ENCODE measurements at regions not wholly inside any gene's neighbourhood (a gene's known extent, or its start where the extent isn't known, plus 50 kb on each side); places are given as distances from the start of the nearest gene placed in this dataset.

- CTCF ChIA-PET, result no interaction called here
- no peak for TF ChIP-seq CTCF (IDR thresholded peaks at IDR 0.05; ENCODE audit: insufficient read depth, low read depth, low read length)
- POLR2A ChIA-PET, result no interaction called here
- DNase-seq (ENCODE audit: low read depth), result no peak
- Histone ChIP-seq H3K27me3 (ENCODE audit: control insufficient read depth, insufficient read depth, low read length) (no peaks in the 10 kb centered on the region), H3K36me3 (ENCODE audit: control insufficient read depth, insufficient read depth, low read length) (no peaks in the 10 kb centered on the region), H3K4me3 (ENCODE audit: low read depth, low read length) (no peak overlapping the region)
Observed at GRCh38 chr7:136067277-136067676, 90.1 kb upstream of the MTPN start.

DNA sequence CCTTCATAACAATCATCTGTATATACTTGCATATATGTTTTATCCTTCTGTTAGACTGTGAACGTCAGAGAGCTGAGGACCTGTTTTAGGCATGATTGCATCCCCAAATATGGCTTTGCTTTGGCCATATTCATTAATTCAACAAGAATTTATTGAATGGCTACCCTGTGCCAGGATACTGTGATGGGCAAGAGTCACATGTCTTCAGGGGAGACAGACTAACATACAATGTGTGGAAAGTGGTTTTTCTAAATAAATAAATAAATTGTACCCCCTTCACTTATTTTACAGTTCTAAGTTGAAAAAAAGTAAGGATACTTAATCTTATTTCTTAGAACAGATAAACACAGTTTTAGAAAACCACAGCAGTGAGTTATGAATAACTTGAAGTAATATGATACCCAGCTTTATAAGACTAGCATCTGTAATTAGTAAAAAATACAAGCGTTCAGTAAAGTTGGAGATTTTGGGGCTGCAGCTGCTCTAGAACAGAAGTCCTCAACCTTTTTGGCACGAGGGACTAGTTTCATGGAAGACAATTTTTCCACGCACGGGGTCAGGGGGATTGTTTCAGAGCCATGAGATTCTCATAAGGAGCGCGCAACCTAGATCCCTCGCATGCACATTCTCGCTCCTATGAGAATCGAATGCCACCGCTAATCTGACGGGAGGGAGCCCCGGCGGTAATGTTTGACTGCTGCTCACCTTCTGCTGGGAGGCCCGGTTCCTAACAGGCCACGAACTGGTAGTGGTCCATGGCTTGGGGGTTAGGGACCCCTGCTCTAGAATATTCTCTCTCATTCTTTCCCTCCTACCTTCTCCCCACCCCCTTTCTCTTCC lies 89.4 kb upstream of the MTPN start:
- ChIA-PET CTCF (interaction anchor here (0.6 kb wide), 1 partner anchor 403 kb away, joined by 3 read pairs; no protein-coding TSS in a partner anchor), POLR2A (no interaction called here)
- TF ChIP-seq CTCF (IDR thresholded peaks at IDR 0.05; ENCODE audit: insufficient read depth, low read depth, low read length), result no peak
- DNase-seq (ENCODE audit: low read depth), result no peak
- Histone ChIP-seq H3K4me3 (ENCODE audit: low read depth, low read length) (no peak overlapping the region), H3K27me3 (ENCODE audit: control insufficient read depth, insufficient read depth, low read length) (no peaks in the 10 kb centered on the region), H3K36me3 (ENCODE audit: control insufficient read depth, insufficient read depth, low read length) (no peaks in the 10 kb centered on the region)

- Histone ChIP-seq H3K4me3 (ENCODE audit: low read depth, low read length) (no peak overlapping the region), H3K36me3 (ENCODE audit: control insufficient read depth, insufficient read depth, low read length) (no peaks in the 10 kb centered on the region), H3K27me3 (ENCODE audit: control insufficient read depth, insufficient read depth, low read length) (no peaks in the 10 kb centered on the region)
- no peak for DNase-seq (ENCODE audit: low read depth)
- no peak for TF ChIP-seq CTCF (IDR thresholded peaks at IDR 0.05; ENCODE audit: insufficient read depth, low read depth, low read length)
- CTCF ChIA-PET, result no interaction called here
- POLR2A ChIA-PET, result no interaction called here
Observed at GRCh38 chr7:136064627-136065237, 87.6 kb upstream of the MTPN start.

- Histone ChIP-seq H3K27me3 (ENCODE audit: control insufficient read depth, insufficient read depth, low read length) (no peaks in the 10 kb centered on the region), H3K36me3 (ENCODE audit: control insufficient read depth, insufficient read depth, low read length) (no peaks in the 10 kb centered on the region), H3K4me3 (ENCODE audit: low read depth, low read length) (no peak overlapping the region)
- CTCF ChIA-PET, result no interaction called here
- DNase-seq (ENCODE audit: low read depth), result no peak
- POLR2A ChIA-PET, result no interaction called here
- no peak for TF ChIP-seq CTCF (IDR thresholded peaks at IDR 0.05; ENCODE audit: insufficient read depth, low read depth, low read length)
Observed at GRCh38 chr7:136064081-136064480, 86.9 kb upstream of the MTPN start.

DNA sequence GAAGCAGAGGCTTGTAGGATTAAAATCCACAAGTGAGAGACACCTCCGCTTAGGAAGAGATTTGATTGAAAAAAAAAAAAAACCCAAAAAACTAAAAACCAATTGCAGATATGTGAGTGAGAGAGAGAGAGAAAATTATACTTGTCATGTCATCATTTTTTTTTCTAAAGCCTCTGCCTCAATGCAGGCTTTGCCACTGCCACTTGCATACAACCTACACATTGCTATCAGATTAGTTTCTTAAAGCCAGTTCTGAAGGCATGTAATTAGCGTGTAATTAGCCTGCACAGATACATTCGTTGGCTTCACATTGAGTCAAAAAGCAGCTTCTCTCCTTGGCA lies 86.1 kb upstream of the MTPN start:
- ChIA-PET POLR2A (no interaction called here), CTCF (no interaction called here)
- Histone ChIP-seq H3K27me3 (ENCODE audit: control insufficient read depth, insufficient read depth, low read length) (no peaks in the 10 kb centered on the region), H3K36me3 (ENCODE audit: control insufficient read depth, insufficient read depth, low read length) (no peaks in the 10 kb centered on the region), H3K4me3 (ENCODE audit: low read depth, low read length) (no peak overlapping the region)
- no peak for TF ChIP-seq CTCF (IDR thresholded peaks at IDR 0.05; ENCODE audit: insufficient read depth, low read depth, low read length)
- DNase-seq (ENCODE audit: low read depth), result no peak

Data from BJ (cell line).